ENCODE measurements at regions not wholly inside any gene's neighbourhood (a gene's known extent, or its start where the extent isn't known, plus 50 kb on each side); places are given as distances from the start of the nearest gene placed in this dataset.
A peak's percentile ranks its signal among the peaks of the same experiment; 100 is the strongest.

DNA sequence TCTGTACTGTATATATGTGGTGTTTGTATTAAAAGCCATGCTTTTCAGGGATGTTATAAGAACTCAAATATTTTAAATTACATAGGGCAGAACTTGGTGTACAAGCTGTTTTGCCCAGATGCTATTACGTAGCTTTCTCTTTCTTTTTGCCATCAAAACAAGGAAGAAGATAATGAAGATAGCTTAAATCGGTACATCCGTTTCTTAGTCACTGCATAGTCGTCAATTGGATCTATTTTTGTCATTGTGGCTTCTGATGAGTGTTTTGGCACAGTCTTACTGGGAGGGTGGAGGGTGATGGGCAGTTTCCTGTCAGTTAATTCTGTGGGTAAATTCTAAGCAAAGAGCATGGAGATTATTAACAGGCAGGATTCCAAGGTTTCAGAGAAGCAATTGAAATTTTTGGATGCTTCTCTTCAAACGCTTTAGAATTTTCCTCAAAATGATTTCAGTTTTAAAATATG is 649.1 kb upstream of the GJE1 start:
- DNase-seq (ENCODE audit: unreplicated experiment), result peak; percentile 73

DNA sequence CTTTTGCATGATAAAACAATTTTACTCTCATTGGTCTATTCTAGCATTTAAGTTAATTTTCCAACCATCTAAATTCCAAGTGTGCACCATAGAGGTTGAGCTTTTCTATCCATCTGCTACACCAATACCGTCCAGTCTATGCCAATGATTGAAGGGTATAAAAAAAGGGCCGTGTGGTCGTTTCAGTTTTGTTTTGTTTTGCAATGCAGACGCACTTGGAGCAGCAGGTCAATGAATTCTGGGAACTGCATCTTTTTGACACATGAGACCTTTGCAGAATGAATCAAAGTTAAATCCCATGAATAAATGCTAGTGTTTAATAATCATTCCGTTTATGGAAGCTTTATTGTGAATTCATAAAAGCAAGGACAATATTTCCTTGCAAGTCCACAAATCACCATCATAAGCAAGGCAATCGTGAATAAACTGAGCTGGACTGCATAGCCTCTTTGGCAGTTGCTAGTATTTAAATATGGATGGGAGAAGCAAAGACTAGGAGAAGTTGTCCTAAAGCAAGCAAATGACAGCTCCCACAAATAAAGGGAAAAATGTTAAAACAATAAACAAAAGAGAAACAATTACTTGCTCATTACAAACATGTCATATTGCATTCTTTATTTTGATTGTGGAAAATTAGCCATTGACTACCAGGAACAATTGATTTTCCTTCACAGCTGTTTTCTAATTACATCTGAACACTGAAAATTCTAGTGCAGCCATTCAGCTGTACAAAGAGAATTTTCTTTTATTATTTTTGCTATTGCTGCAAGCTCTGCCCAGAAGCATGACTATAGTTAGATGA is 649.7 kb upstream of the GJE1 start:
- intact Hi-C loops (cut with micrococcal nuclease), result no loop called here
- TF ChIP-seq, protein P1, sequence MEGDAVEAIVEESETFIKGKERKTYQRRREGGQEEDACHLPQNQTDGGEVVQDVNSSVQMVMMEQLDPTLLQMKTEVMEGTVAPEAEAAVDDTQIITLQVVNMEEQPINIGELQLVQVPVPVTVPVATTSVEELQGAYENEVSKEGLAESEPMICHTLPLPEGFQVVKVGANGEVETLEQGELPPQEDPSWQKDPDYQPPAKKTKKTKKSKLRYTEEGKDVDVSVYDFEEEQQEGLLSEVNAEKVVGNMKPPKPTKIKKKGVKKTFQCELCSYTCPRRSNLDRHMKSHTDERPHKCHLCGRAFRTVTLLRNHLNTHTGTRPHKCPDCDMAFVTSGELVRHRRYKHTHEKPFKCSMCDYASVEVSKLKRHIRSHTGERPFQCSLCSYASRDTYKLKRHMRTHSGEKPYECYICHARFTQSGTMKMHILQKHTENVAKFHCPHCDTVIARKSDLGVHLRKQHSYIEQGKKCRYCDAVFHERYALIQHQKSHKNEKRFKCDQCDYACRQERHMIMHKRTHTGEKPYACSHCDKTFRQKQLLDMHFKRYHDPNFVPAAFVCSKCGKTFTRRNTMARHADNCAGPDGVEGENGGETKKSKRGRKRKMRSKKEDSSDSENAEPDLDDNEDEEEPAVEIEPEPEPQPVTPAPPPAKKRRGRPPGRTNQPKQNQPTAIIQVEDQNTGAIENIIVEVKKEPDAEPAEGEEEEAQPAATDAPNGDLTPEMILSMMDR (IDR thresholded peaks at IDR 0.05; ENCODE audit: unreplicated experiment), result no peak
- Mint-ChIP-seq H3K27me3 (ENCODE audit: insufficient read depth, unreplicated experiment) (no peaks in the 10 kb centered on the region), H3K9me3 (ENCODE audit: unreplicated experiment) (peaks cover 16% of the 10 kb centered on the region), H3K4me3 (ENCODE audit: unreplicated experiment) (peak overlapping the region; percentile 64), H3K36me3 (ENCODE audit: insufficient read depth, unreplicated experiment) (peaks cover 7% of the 10 kb centered on the region), H3K4me1 (ENCODE audit: insufficient read depth, unreplicated experiment) (peaks cover 6% of the 10 kb centered on the region), H3K27ac (ENCODE audit: low read depth, unreplicated experiment) (peak overlapping the region; percentile 81)
- ChIA-PET CTCF (interaction anchor here (1.1 kb wide), 1 partner anchor 10 kb away, joined by 3 read pairs; no protein-coding TSS in a partner anchor), POLR2A (interaction anchor here (0.6 to 2.4 kb wide), 6 partner anchors 14 to 451 kb away, joined by 3 to 14 read pairs (median 4); no protein-coding TSS in a partner anchor)
- BruUV-seq (replicated peaks), result no TSS peak
- no peak for DNase-seq (ENCODE audit: unreplicated experiment)

More for the DNA sequence above, 649.1 kb upstream of the GJE1 start:
- POLR2A ChIA-PET, result interaction anchor here (0.7 to 2.4 kb wide), 5 partner anchors 13 to 99 kb away, joined by 4 to 14 read pairs (median 4); no protein-coding TSS in a partner anchor
- H3K36me3 Mint-ChIP-seq (ENCODE audit: insufficient read depth, unreplicated experiment), result peaks cover 6% of the 10 kb centered on the region
- no peaks in the 10 kb centered on the region for H3K27me3 Mint-ChIP-seq (ENCODE audit: insufficient read depth, unreplicated experiment)
- peaks cover 15% of the 10 kb centered on the region for H3K9me3 Mint-ChIP-seq (ENCODE audit: unreplicated experiment)
- TF ChIP-seq, protein P1 (IDR thresholded peaks at IDR 0.05; ENCODE audit: unreplicated experiment), result no peak
- H3K4me1 Mint-ChIP-seq (ENCODE audit: insufficient read depth, unreplicated experiment), result peaks cover 10% of the 10 kb centered on the region
- peak overlapping the region; percentile 64 for H3K4me3 Mint-ChIP-seq (ENCODE audit: unreplicated experiment)
- intact Hi-C loops (cut with micrococcal nuclease), result no loop called here
- peak overlapping the region; percentile 81 for H3K27ac Mint-ChIP-seq (ENCODE audit: low read depth, unreplicated experiment)
- BruUV-seq (replicated peaks), result no TSS peak
- CTCF ChIA-PET, result interaction anchor here (0.7 to 1.1 kb wide), 2 partner anchors 9 to 73 kb away, joined by 3 read pairs; no protein-coding TSS in a partner anchor

DNA sequence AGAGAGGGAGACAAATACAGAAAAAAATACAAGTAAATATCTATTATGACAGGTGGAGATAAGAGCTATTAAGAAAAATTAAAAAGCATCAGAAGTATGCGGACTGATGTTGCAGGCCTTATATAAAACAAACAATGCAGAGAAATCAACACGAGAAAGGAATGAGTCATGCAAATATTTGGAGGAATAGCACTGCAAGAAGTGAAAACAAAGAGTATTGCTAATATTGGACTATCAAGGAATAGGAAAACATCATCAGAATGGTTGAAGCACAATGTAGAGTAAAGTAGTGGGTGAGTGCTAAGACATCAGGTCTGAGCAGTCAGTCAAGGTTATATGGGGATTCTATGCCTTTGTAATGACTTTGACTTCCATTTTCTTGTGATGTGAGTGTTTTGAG is 657.5 kb upstream of the GJE1 start:
- DNase-seq (ENCODE audit: unreplicated experiment), result no peak
- Mint-ChIP-seq H3K27ac (ENCODE audit: low read depth, unreplicated experiment) (no peak overlapping the region), H3K36me3 (ENCODE audit: insufficient read depth, unreplicated experiment) (peaks cover 8% of the 10 kb centered on the region), H3K27me3 (ENCODE audit: insufficient read depth, unreplicated experiment) (no peaks in the 10 kb centered on the region), H3K4me1 (ENCODE audit: insufficient read depth, unreplicated experiment) (no peaks in the 10 kb centered on the region), H3K9me3 (ENCODE audit: unreplicated experiment) (peaks cover 16% of the 10 kb centered on the region), H3K4me3 (ENCODE audit: unreplicated experiment) (no peak overlapping the region)
- intact Hi-C loops (cut with micrococcal nuclease), result no loop called here
- ChIA-PET CTCF (interaction anchor here (0.7 kb wide), 1 partner anchor 79 kb away, joined by 4 read pairs; no protein-coding TSS in a partner anchor), POLR2A (interaction anchor here (1.2 kb wide), 1 partner anchor 11 kb away, joined by 3 read pairs; no protein-coding TSS in a partner anchor)
- BruUV-seq (replicated peaks), result no TSS peak
- TF ChIP-seq, protein P1 (IDR thresholded peaks at IDR 0.05; ENCODE audit: unreplicated experiment), result no peak

DNA sequence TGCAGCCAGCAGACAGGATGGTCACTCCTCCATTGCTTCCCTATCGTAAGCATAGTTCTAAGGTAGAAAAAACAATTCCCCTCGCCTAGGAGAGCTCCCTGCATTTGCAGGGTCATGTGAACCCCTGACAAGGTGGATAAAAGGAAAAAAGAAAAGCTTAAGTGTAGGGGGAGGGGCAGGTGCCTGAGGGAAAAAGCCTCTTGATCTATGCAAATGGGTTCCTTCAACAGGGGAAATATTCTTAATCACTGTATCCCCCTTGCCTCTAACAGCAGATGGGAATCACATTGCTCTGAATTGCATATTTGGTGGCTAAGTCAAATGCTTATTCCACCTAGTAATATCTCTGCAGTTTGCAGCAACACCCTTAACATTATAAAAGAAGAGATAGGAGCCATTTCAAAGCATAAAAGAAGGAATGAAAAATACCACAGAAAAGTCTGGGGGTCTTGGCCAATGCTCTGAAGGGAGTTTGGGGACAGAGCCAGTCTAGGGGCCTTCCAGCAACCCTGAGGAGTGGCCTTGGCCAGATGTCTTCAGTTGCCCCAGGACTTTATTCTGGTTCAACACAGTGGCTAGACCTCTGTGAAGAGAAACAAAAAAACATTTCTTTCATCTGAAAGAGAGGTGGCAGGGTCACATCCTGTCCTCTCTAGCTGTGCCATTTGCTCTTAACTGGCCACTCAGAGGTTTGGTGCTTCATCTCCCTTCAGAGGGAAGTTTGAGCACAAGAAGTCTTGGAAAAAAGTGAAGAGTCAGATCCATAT is 660.4 kb upstream of the GJE1 start:
- Mint-ChIP-seq H3K27me3 (ENCODE audit: insufficient read depth, unreplicated experiment) (no peaks in the 10 kb centered on the region), H3K36me3 (ENCODE audit: insufficient read depth, unreplicated experiment) (peaks cover 6% of the 10 kb centered on the region), H3K9me3 (ENCODE audit: unreplicated experiment) (no peaks in the 10 kb centered on the region), H3K27ac (ENCODE audit: low read depth, unreplicated experiment) (no peak overlapping the region), H3K4me3 (ENCODE audit: unreplicated experiment) (no peak overlapping the region), H3K4me1 (ENCODE audit: insufficient read depth, unreplicated experiment) (no peaks in the 10 kb centered on the region)
- intact Hi-C loops (cut with micrococcal nuclease), result no loop called here
- POLR2A ChIA-PET, result no interaction called here
- BruUV-seq (replicated peaks), result no TSS peak
- CTCF ChIA-PET, result interaction anchor here (0.5 kb wide), 1 partner anchor 1511 kb away, joined by 3 read pairs; no protein-coding TSS in a partner anchor
- TF ChIP-seq, protein P1 (IDR thresholded peaks at IDR 0.05; ENCODE audit: unreplicated experiment), result no peak
- no peak for DNase-seq (ENCODE audit: unreplicated experiment)

Measured in MCF 10A (cell line).